Breast epithelium (tissue), 4 donors: ENCODE measurements at regions not wholly inside any gene's neighbourhood (a gene's known extent, or its start where the extent isn't known, plus 50 kb on each side); places are given as distances from the start of the nearest gene placed in this dataset.

Experiments used
- DNase-seq, 2 donors: peaks; one replicate each; pipeline ENCODE4 v3.0.0-alpha.2; 2019; ENCODE audit warnings: low spot score in 2 of 2
- H3K27ac ChIP-seq, 2 donors: fragments of 200-600 bp; sonication (generic) in 1 of 2; one replicate each; pipeline ENCODE4 v1.5.1; 2016 to 2019; ENCODE audit warnings: mild to moderate bottlenecking in 1 of 2
- H3K27me3 ChIP-seq, 2 donors: fragments of 200-600 bp; sonication (generic) in 1 of 2; one replicate each; pipeline versions ENCODE4 v1.5.1 to v1.6.0; 2017 to 2019; ENCODE audit warnings: control low read depth in 1 of 2, mild to moderate bottlenecking in 1 of 2
- H3K36me3 ChIP-seq: fragments of 200-600 bp; one replicate; pipeline ENCODE4 v1.5.1; 2019
- H3K4me1 ChIP-seq, 2 donors: fragments of 200-600 bp; sonication (generic); one replicate each; pipeline ENCODE4 v1.5.1; 2016 to 2019; ENCODE audit warnings: control low read depth in 1 of 2
- H3K4me3 ChIP-seq, 3 donors: fragments of 200-600 bp; sonication (generic); 1 replicate in 2 of 3; 2 replicates in 1 of 3; pipeline ENCODE4 v1.5.1; 2016 to 2019; ENCODE audit warnings: mild to moderate bottlenecking in 3 of 3, moderate library complexity in 2 of 3
- H3K9me3 ChIP-seq, 2 donors: fragments of 200-600 bp; sonication (generic) in 1 of 2; one replicate each; pipeline ENCODE4 v1.5.1; 2016 to 2019; ENCODE audit warnings: control low read depth in 1 of 2
- POLR2A ChIP-seq: fragments of 450-650 bp; IDR thresholded peaks from one replicate; pipeline ENCODE4 v1.6.1; 2016; ENCODE audit warnings: antibody characterized with exemption, mild to moderate bottlenecking, moderate library complexity
- POLR2AphosphoS5 ChIP-seq, 3 donors: sonication (generic); formaldehyde crosslinking; IDR thresholded peaks; one replicate each; pipeline ENCODE4 v1.6.1; 2017; ENCODE audit warnings: antibody characterized with exemption in 3 of 3
- intact Hi-C: fragments of 100-400 bp; cut with DNase I; formaldehyde crosslinking; loops from one replicate; pipeline ENCODE4 v1.15.1; 2023; ENCODE audit warnings: low total_unique reads
- TF ChIP-seq, protein P1 (sequence below), 3 donors: fragments of 450-650 bp; IDR thresholded peaks; one replicate each; pipeline ENCODE4 v1.5.1; 2016 to 2017; ENCODE audit warnings: antibody characterized with exemption in 3 of 3, mild to moderate bottlenecking in 3 of 3, moderate library complexity in 3 of 3

DNA sequence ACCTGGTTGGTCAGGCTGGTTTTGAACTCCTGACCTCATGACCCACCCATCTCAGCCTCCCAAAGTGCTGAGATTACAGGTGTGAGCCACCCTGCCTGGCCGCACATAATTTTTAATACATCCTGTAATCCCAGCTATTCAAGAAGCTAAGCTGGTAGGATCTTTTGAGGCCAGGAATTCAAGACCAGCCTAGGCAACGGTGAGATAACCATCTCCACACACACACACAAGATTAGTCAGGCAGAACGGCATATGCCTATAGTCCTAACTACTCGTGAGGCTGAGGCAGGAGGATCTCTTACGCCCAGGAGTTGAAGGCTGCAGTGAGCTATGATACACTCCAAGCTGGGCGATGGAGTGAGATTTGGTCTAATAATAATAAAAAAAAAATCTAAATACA, 212.4 kb upstream of the NEIL3 start:
- DNase-seq = no peak
- intact Hi-C loops = no loop called here
- Histone ChIP-seq H3K27ac (no peak overlapping the region), H3K36me3 (no peaks in the 10 kb centered on the region), H3K4me3 (no peak overlapping the region), H3K4me1 (no peaks in the 10 kb centered on the region), H3K27me3 (no peaks in the 10 kb centered on the region), H3K9me3 (no peaks in the 10 kb centered on the region)
- no peak for TF ChIP-seq POLR2A

DNA sequence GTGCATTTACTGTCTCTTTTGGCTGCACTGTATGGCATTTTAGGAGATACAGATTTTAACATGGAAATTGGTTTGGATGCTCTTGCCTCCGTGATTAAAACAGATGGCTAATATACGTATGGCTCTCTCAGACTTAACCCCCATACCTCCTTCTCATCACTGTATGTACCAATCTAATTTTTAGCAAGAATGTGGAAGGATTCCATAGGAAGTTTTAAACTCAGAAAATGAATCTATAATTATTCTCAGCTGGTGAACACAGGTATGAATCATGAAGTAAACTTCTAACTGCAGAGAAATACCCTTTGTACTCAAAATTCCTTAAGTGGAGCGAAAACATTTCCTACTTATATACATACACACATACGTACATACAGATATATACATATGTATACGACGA, 210.5 kb upstream of the NEIL3 start:
- no peak overlapping the region for H3K27ac ChIP-seq
- no peaks in the 10 kb centered on the region for H3K9me3 ChIP-seq
- TF ChIP-seq, protein P1, sequence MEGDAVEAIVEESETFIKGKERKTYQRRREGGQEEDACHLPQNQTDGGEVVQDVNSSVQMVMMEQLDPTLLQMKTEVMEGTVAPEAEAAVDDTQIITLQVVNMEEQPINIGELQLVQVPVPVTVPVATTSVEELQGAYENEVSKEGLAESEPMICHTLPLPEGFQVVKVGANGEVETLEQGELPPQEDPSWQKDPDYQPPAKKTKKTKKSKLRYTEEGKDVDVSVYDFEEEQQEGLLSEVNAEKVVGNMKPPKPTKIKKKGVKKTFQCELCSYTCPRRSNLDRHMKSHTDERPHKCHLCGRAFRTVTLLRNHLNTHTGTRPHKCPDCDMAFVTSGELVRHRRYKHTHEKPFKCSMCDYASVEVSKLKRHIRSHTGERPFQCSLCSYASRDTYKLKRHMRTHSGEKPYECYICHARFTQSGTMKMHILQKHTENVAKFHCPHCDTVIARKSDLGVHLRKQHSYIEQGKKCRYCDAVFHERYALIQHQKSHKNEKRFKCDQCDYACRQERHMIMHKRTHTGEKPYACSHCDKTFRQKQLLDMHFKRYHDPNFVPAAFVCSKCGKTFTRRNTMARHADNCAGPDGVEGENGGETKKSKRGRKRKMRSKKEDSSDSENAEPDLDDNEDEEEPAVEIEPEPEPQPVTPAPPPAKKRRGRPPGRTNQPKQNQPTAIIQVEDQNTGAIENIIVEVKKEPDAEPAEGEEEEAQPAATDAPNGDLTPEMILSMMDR (IDR thresholded peaks at IDR 0.05) = no peak
- TF ChIP-seq POLR2AphosphoS5 (IDR thresholded peaks at IDR 0.05) (no peak), POLR2A (no peak)
- no peak for DNase-seq
- intact Hi-C loops = no loop called here
- H3K4me1 ChIP-seq = no peaks in the 10 kb centered on the region
- no peaks in the 10 kb centered on the region for H3K27me3 ChIP-seq
- H3K36me3 ChIP-seq = no peaks in the 10 kb centered on the region
- no peak overlapping the region for H3K4me3 ChIP-seq

DNA sequence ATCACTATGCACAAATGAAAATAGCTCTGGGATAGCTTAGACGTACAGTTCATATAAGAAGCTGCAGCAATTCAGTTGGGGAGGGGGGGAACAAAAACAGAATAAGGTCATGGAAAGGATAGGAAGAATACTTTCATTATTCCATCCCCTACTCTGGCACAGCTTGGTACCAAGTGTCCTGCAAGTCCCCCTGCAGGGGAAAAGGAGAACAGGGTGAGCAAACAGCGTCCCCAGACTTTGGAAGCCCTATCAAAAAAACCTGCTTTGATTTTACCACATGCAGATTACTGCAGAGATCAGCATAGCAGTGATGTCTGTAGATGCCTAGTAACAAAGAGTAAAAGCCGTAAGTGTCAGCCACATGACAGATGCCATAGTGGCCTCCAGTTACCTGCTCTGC, 209.4 kb upstream of the NEIL3 start:
- intact Hi-C loops = no loop called here
- Histone ChIP-seq H3K27me3 (no peaks in the 10 kb centered on the region), H3K4me3 (no peak overlapping the region), H3K4me1 (no peaks in the 10 kb centered on the region), H3K36me3 (no peaks in the 10 kb centered on the region), H3K9me3 (no peaks in the 10 kb centered on the region), H3K27ac (no peak overlapping the region)
- no peak for DNase-seq
- TF ChIP-seq POLR2A (no peak), POLR2AphosphoS5 (IDR thresholded peaks at IDR 0.05) (no peak)
- TF ChIP-seq, protein P1 (IDR thresholded peaks at IDR 0.05) = no peak

DNA sequence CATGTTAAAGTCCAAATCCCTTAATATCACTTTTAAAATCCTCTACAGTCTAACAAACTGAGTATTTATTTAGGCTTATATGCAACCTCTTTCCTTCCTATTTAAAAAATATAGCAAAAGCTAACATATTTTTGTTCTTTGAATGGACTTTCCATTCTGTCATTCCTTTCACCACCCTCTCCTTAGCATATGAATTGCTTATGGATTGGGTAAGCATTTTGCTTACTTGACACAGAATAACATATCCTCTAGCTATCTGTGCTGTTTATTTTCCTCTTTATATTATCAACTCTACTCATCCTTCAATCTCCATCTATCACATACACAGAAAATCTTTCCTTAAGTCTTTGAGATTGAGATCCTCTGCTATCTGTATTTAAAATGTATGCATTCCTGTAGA, 206.1 kb upstream of the NEIL3 start:
- Histone ChIP-seq H3K36me3 (no peaks in the 10 kb centered on the region), H3K4me1 (no peaks in the 10 kb centered on the region), H3K27me3 (no peaks in the 10 kb centered on the region), H3K27ac (no peak overlapping the region), H3K9me3 (no peaks in the 10 kb centered on the region), H3K4me3 (no peak overlapping the region)
- no peak for DNase-seq
- TF ChIP-seq POLR2AphosphoS5 (IDR thresholded peaks at IDR 0.05) (no peak), POLR2A (no peak)
- TF ChIP-seq, protein P1 (IDR thresholded peaks at IDR 0.05) = no peak
- intact Hi-C loops = no loop called here

DNA sequence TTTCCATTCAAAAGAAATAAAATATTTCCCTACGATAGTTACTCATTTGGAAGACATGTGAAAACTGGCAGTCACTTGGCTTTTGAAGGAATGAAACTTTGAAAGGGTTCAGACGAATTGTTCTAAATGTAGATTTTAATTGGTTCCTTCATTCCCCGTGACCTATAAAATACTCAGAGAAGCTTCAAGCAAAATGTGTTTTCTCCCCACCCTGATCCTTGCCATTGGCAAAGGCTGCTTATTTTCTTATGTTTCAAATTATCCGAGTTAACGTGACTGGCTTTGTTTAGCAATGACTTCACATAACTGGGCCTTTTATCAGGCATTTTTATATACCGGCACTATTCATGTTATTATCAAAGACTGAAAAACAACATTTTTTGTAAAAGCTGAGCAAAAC, 204.1 kb upstream of the NEIL3 start:
- no peaks in the 10 kb centered on the region for H3K9me3 ChIP-seq
- no peak for DNase-seq
- intact Hi-C loops = no loop called here
- no peaks in the 10 kb centered on the region for H3K27me3 ChIP-seq
- H3K4me1 ChIP-seq = no peaks in the 10 kb centered on the region
- no peak overlapping the region for H3K4me3 ChIP-seq
- TF ChIP-seq, protein P1 (IDR thresholded peaks at IDR 0.05) = no peak
- no peak for TF ChIP-seq POLR2A
- TF ChIP-seq POLR2AphosphoS5 (IDR thresholded peaks at IDR 0.05) = no peak
- no peak overlapping the region for H3K27ac ChIP-seq
- no peaks in the 10 kb centered on the region for H3K36me3 ChIP-seq

DNA sequence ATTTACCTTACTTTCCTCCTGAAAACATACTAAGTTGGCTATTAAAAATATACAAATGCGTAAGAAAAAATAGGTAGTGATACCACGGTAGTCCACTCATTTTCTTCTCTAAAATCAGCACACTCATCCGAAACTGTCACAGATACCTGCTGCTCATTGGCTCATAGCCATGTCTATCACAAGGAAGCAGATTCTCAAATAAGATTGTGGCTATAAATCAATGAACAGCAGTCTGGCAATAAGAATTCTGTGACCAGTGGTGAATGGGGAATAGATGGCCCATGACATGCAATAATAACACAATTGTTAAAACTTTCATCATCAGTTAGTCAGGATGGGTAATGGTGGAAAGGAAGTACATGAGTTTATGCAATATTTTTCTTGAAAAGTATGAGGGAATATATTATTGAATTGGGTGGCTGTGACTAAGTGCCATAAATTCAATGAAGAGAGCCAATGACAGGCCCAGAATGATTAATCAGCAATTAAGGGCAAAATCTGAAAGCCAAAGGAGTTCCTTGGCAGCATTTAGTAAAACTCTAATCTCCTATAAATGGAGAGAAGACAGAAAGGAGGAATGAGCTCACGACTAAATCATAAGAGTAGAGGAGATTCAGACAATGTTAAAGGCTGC, 202.3 kb upstream of the NEIL3 start:
- Histone ChIP-seq H3K27ac (no peak overlapping the region), H3K4me1 (no peaks in the 10 kb centered on the region), H3K4me3 (no peak overlapping the region), H3K9me3 (peaks cover 0 to 5% of the 10 kb centered on the region in 2 donors), H3K36me3 (no peaks in the 10 kb centered on the region), H3K27me3 (no peaks in the 10 kb centered on the region)
- TF ChIP-seq POLR2A (no peak), POLR2AphosphoS5 (IDR thresholded peaks at IDR 0.05) (no peak)
- TF ChIP-seq, protein P1 (IDR thresholded peaks at IDR 0.05) = no peak
- intact Hi-C loops = no loop called here
- no peak for DNase-seq
